G401 (cell line): ENCODE measurements at regions not wholly inside any gene's neighbourhood (a gene's known extent, or its start where the extent isn't known, plus 50 kb on each side); places are given as distances from the start of the nearest gene placed in this dataset.
"Not testable (repeated sequence)": the region's sequence is repeated elsewhere in the genome, so short reads cannot be mapped to it uniquely, and the experiment has no call there.

Experiments
- DNase-seq: peaks from one replicate; pipeline ENCODE4 v3.0.0-alpha.2; 2015; ENCODE audit warnings: low spot score
- in situ Hi-C: cut with HindIII; loops from 2 replicates; pipeline ENCODE4 v1.10.0; 2016; ENCODE audit warnings: low sequenced_read_pairs, mixed read lengths

DNA sequence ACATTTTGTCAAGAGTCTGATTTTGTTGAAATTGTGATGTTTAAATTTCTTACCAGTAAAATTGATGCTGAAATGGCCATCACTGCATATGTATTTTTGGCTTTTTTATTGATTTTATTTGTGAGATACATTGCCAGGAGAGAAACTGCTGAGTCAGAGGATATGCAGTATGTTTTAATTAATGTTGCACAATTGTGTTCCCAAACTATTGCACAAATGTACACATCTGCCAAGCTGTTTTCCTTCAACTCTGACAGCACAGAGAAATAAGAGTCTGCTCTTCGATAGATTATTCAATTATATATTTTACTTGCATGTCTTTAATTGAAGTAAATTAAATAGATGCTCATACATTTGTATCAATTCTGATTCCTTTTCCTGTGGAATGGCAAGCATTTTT lies 640.2 kb upstream of the LUZP2 start:
- in situ Hi-C loops = no loop called here
- no peak for DNase-seq

DNA sequence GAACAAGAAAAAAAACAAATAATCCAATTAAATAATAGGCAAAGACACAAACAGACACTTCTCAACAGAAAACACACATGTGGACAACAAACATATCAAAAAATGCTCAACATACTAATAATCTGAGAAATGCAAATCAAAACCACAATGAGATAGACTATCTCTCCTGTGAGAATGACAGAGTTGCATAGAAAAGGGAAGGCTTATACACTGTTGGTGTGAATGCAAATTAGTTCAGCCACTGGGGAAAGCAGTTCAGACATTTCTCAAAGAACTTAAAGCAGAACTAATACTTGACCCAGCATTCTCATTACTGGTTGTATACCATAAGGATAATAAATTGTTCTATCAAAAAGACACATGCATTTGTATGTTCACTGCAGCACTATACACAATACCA lies 637.8 kb upstream of the LUZP2 start:
- DNase-seq = no peak
- in situ Hi-C loops = no loop called here

DNA sequence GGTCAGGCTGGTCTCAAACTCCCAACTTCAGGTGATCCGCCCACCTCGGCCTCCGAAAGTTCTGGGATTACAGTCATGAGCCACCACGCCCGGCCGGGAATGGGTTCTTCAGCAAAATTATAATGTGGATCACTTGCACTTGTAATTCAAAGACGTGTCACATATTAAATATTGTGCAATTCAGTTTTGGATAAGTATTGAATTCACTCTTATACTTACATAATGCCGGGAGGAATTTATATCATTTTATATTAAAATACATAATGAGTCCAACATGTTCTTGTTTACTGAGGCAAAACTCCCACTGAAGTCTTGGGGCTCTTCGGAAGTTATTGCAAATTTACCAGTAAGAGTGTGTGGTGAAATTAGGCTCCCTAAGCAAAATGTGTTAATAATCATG lies 635.2 kb upstream of the LUZP2 start:
- in situ Hi-C loops = no loop called here
- no peak for DNase-seq

DNA sequence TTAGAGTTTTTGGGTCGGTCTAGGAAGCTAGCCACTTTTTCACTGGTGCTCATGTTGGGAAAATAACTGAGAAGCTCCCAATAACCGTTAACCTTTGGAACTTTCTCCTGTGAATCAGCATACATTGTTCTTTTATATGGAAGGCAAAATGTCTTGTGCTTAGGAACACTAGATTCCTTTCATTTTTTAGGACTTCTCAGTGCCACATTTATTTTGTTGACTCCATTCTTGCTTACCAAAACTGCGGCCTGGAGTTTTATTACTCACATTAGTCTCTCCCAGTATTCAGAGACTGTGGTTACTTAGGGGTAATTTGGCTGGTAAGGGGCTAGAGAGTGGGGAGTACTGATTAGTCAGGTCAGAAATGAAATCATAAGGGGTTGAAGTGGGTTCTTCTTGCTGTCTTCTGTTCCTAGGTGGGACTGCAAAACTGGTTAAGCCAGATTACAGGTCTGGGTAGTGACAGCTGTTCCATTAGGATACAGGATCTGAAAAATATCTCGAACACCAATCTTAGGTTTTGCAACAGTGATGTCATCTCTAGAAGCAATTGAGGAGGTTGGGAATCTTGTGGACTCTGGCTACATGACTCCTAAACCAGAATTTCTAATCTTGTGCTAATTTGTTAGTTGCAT lies 631.4 kb upstream of the LUZP2 start:
- in situ Hi-C loops = no loop called here
- no peak for DNase-seq

DNA sequence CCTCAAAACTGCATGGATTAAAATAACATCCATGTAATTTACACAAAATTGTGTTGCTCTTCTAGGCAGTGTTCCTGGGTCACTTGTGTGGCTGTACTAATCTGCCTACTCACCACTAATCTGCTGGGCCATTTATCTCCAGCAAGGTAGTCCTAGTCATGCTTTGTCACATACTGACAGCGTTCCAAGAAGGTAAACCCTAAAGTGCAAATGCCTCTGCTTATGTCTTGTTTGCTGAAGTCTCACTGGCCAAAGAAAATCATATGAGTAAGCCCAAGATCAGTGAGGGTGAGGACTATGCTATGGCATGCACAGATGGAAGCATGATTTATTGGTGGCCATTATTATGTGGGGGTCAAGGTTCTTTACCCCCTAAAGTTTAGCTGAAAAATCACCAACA lies 630.2 kb upstream of the LUZP2 start:
- in situ Hi-C loops = no loop called here
- DNase-seq = no peak

DNA sequence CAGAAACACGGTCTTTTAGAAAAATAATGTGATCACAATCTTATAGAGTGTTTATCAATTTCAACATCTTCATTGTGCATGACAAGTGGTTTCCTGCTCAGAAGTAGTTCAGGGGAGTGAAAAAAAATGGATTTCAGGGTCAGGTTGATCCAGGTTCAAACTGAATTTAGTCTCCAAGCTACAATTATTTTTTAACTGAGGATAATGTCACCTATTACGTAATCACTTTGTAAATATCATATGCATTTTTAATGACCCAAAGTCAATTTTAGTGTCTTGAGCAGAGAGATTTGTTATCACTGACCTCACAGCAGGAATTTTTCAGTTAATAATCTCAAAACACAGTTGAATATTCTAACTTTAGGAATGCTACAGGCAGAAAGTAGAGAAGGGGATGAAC lies 627.2 kb upstream of the LUZP2 start:
- in situ Hi-C loops = no loop called here
- DNase-seq = no peak

DNA sequence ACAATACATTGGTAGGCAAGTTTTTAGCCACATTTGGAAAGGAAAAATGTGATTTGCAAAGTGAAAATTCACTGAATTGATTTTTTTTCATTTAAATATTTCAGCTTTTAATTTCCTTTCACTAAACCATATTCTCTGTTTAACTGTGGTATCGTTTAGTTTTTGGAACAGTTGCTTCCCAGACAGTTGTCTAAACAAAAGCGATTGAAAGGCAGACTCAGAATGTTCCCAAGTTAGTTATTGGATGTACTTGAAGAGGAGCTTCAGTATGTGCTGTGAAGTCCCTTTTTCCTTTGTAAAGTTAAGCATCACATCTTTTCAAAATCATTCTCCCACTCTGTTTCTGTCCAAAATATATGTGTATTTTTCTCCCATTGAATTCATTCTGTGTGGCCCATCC lies 623.4 kb upstream of the LUZP2 start:
- in situ Hi-C loops = no loop called here
- no peak for DNase-seq

DNA sequence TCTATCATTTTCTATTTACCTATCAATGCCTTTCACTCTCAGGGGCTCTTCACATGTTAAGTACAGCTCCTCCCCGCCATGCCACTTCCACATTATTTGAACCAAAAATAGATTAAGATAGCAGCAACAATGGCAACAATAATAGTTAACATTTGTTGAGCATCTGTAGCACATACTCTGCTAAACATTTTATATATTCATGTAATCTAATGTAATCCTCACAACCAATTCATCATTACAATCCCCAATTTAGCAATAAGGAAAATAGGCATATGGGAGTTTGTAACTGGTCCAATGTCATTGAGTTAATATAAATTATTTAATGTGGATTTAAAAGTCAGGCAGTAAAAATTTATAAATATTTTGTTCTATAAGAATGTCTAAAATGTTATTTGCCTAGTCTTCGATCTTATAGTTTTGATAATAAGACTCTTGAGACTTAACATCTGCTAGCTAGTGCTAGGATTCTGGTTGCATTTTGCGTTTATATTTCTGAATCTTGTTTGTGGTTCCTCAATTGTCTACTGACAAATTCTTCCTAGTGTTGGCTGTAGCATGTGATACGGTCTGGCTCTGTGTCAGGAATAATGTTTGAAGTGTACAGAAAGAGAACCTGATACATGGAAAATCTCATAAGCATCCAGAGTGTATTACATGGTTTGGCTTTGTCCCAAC lies 621.5 kb upstream of the LUZP2 start:
- DNase-seq = no peak
- in situ Hi-C loops = no loop called here

DNA sequence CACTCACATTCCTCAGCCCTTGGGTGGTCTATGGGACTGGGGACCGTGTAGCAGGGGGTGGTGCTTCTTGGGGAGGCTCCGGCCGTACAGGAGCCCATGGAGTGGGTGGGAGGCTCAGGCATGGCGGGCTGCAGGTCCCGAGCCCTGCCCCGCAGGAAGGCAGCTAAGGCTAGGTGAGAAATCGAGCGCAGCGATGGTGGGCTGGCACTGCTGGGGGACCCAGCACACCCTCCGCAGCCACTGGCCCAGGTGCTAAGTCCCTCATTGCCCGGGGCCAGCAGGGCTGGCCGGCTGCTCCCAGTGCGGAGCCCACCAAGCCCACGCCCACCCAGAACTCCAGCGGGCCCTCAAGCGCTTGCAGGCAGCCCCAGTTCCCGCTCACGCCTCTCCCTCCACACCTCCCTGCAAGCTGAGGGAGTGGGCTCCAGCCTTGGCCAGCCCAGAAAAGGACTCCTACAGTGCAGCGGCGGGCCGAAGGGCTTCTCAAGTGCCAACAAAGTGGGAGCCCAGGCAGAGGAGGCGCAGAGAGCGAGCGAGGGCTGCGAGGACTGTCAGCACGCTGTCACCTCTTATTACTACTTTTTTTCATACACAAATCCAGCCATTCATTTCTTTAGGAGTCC lies 613.3 kb upstream of the LUZP2 start:
- in situ Hi-C loops = not testable (repeated sequence)

DNA sequence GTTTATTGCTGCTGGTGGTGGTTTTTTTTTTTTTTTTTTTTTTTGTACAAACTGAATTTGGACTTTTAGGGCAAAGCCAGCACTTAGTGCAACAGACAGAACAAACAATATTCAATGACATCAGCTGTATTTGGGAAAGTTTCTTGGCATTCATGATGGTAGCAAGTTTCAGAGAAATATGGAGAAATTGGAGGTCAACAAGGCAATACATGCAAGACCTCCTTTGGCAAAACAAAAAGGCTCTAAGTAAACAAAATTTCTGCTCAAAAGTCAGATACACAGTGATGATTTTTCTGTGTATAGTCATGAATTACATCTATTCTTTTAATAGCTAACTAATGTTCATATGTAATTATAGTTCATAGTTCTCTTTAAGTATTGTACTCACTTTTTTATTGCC lies 612.5 kb upstream of the LUZP2 start:
- no peak for DNase-seq
- in situ Hi-C loops = no loop called here

More for the DNA sequence above, 613.3 kb upstream of the LUZP2 start:
- not testable (repeated sequence) for DNase-seq

DNA sequence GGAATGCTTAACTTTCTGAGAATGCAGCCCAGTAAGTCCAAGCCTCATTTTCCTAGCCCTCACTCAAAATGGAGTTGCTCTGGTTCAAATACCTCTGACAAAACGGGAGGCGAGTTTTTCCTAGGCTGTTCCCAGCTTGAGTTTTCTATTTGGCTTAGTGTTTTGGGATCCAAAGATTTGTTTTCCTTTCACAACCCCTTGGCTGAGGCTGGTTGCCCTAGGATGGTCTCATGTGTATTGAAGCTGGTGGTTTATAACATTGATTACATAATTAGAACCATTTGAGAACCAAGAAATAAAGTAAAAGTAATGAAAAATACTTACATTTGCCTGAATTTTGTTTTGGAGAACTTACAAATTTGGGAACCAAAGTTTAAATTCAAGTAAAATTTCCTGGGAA lies 611.1 kb upstream of the LUZP2 start:
- no peak for DNase-seq
- in situ Hi-C loops = no loop called here

DNA sequence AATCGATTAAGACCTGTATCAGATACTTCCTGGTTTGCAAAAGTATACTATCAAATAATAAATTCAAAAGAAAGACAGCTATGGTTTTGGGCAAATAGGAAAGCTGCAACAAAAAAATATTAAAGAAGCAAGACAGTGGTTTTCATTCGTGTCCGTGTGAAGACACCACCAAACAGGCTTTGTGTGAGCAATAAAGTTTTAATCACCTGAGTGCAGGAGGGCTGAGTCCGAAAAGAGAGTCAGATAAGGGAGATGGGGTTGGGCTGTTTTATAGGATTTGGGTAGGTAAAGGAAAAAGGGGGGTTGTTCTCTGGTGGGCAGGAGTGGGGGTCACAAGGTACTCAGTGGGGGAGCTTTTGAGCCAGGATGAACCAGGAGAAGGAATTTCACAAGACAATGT lies 609.7 kb upstream of the LUZP2 start:
- in situ Hi-C loops, DNase-seq: not testable (repeated sequence)

DNA sequence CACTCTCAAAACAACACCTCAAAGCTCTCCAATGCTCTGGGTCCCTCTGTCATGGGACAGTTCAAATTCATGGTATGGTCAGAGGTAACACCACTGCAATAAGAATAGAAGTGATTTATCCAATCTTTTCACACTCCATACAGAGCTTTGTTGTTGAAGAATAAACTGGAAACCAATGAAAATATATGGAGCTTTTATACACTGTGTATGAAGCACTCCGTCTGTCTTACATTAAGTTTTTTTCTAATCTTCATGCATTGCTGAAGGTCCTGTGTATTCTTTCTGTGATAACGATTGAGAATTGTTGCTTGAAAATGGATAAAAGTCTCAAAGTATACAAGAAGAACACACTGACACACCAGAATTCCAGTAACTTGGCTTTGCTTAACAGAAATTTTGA lies 603.7 kb upstream of the LUZP2 start:
- in situ Hi-C loops = no loop called here

DNA sequence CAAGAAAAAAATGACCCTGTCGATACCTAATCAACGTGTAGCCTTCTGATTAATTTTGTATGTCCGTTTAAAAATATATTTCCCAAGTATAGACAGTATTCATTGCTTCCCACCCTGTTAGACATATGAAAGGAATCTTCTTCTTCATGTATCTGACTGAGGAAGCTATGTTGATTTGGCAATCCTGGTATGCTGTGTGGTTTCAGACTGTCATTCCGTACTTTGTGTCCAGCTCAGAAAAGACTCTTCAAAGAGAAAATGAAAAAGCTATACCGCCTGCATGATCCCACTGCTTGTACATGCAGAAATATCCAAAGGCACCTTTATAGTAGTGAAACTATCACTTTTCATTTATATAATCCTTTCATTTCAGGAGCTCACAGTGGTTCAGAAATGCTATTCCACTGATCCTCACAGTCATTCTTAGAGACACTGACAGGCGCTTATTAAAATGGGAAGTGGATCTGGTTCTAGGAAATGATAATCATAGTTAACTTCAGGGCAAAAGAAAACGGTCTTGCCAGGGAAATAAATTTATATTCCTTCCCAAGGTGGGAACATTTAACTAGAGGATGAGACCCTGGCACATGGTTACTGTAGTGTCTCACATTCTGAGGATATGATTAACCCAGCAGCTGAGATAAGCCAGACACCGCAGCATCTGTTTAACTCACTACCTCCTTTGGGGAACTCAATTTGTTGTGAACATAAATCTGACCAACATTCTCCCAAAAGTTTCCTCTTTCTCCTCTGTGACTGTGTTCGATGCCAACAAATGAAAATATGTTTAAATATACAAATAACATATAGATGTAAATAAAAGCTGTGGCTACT lies 599.2 kb upstream of the LUZP2 start:
- in situ Hi-C loops = no loop called here
- no peak for DNase-seq

More for the DNA sequence above, 603.7 kb upstream of the LUZP2 start:
- no peak for DNase-seq

DNA sequence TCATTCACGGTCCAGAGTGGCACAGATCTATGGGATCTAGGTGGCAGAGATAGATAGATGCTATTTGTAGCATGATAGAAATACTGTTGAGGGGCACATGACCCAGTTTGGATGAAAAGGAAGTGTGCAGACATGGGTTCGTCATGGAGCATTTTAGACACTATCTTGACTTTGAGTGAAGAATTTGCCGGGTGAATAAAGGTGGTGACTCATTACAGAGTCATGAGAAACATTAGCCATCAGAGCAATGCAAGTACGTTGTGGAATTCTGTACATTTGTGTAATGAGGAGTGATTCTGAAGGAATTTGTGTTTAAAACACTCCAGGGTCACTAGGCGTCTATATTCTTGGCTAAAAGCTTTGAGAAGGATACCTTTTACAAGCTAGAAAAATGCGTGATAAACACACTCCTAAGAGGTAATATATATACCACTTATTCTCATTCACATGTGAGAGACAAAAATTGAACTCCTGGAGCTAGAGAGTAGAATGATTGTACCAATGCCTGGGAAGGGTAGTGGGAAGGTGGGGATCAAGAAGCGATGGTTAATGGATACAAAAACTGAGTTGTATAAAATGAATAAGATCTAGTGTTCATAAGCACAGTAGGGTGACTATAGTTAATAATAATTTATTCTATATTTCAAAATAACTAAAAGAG lies 593.7 kb upstream of the LUZP2 start:
- DNase-seq = no peak
- in situ Hi-C loops = no loop called here

DNA sequence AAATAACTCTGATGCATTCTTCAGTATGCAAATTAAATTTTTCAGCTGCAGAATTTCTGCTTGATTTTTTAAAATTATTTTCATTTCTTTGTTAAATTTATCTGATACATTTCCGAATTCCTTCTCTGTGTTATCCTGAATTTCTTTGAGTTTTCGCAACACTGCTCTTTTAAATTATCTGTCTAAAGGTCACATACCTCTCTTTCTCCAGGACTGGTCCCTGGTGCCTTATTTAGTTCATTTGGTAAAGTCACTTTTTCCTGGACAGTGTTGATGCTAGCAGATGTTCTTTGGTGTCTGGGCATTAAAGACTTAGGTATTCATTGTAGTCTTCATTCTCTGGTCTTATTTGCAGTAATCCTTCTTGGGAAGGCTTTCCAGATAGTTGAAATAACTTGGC lies 577.4 kb upstream of the LUZP2 start:
- DNase-seq = no peak

DNA sequence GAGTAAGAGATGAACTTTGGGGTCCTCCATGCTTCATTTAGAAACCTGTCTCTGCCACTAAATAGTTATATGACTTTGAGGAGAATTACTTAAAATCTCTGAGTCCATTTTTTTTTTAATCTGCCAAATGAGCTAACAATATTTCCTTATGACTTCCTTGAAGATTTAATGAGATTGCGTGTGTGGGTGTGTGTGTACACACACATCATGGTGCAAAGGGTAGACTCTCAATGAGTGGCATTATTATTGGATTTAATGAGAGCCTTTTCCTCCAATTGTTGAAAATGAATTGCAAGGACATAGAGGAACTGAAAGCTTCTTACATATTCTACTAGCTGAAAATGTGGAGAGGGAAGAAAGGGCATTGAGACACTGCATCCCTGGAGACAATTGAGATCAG lies 573.5 kb upstream of the LUZP2 start:
- no peak for DNase-seq
- in situ Hi-C loops = no loop called here

More for the DNA sequence above, 577.4 kb upstream of the LUZP2 start:
- in situ Hi-C loops = no loop called here

DNA sequence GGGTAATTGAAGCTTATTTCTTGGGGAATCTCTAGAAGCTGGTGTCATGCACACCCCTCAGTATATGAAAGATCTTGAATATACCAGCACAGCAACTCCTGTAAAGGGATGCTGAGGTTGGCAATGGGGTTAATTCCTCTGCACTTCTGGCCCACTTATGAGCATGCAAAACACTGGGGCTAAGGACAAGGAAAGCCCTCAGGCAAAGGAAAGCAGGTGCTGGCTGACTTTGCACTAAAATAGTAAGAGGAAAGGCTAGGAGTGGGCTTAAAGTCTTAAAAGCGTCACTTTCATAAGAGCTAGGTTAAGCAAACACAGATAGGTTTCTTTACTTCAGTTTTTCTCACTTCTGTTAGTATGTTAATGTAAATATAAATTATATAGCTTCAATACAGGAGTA lies 572.6 kb upstream of the LUZP2 start:
- in situ Hi-C loops = no loop called here
- no peak for DNase-seq

DNA sequence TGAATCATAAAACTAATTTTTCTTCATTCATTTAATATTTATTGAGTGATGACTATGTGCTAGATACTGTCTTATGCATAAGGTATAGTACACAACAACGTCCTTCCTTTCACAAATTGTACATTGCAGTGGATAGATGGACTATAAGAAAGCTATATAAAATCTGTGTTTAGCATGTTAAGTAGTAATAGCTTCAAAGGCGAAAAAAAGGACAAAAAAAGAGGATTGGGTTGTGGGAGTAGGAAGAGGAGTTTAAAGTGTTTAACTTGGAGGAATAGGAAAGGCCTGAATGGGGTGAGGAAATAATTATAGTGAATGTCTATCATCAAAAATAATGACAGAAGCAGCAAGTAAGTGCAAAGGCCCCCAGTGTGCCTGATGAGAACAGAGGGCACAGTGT lies 565.4 kb upstream of the LUZP2 start:
- DNase-seq = no peak

More for the DNA sequence above, 565.4 kb upstream of the LUZP2 start:
- in situ Hi-C loops = no loop called here
